A673 (cell line): ENCODE measurements at regions not wholly inside any gene's neighbourhood (a gene's known extent, or its start where the extent isn't known, plus 50 kb on each side); places are given as distances from the start of the nearest gene placed in this dataset.

Experiments used
- BruUV-seq: library from RNA; stranded (reverse); fragments of 400-500 nt; replicated peaks from 2 replicates; lab custom pipeline; 2021; lab: Mats Ljungman, UMichigan
- CTCF ChIA-PET: fragments of 300-600 bp; sonication (Branson Sonifier 250); formaldehyde crosslinking; loops from one replicate; lab custom pipeline; 2022; ENCODE audit warnings: antibody characterized with exemption; lab: Charles Lee
- POLR2A ChIA-PET: fragments of 300-600 bp; sonication (Branson Sonifier 250); formaldehyde crosslinking; loops from one replicate; lab custom pipeline; 2022; ENCODE audit warnings: antibody characterized with exemption; ENCODE audit not compliant: low non-redundant PET; lab: Charles Lee
- DNase-seq: peaks from one replicate; pipeline ENCODE4 v3.0.0-alpha.2; 2015; ENCODE audit warnings: low spot score
- H3K27ac ChIP-seq: fragments of 200-600 bp; sonication (generic); 2 replicates; pipeline ENCODE4 v1.5.1; 2016; ENCODE audit warnings: mixed run types, low read depth, mild to moderate bottlenecking, mixed read lengths, antibody characterized with exemption, low read length; ENCODE audit not compliant: poor library complexity, severe bottlenecking
- H3K27me3 ChIP-seq: fragments of 200-600 bp; sonication (generic); replicated peaks from 2 replicates; pipeline ENCODE4 v1.6.1; 2017; ENCODE audit warnings: mixed run types, low read depth, mild to moderate bottlenecking, mixed read lengths, antibody characterized with exemption, low read length; ENCODE audit not compliant: insufficient read depth, poor library complexity
- H3K36me3 ChIP-seq: fragments of 200-600 bp; sonication (generic); 2 replicates; pipeline ENCODE4 v1.6.1; 2016; ENCODE audit warnings: mixed run types, mild to moderate bottlenecking, mixed read lengths, antibody characterized with exemption, low read length; ENCODE audit not compliant: insufficient read depth, poor library complexity, severe bottlenecking
- H3K4me1 ChIP-seq: fragments of 200-600 bp; sonication (generic); 2 replicates; pipeline ENCODE4 v1.6.1; 2017; ENCODE audit warnings: mixed run types, mild to moderate bottlenecking, mixed read lengths, antibody characterized with exemption, low read length; ENCODE audit not compliant: insufficient read depth, poor library complexity, severe bottlenecking
- H3K4me3 ChIP-seq: fragments of 200-600 bp; sonication (generic); 2 replicates; pipeline ENCODE4 v1.5.1; 2016; ENCODE audit warnings: low read depth, mixed run types, mild to moderate bottlenecking, mixed read lengths, low read length; ENCODE audit not compliant: poor library complexity, severe bottlenecking
- H3K9me3 ChIP-seq: fragments of 200-600 bp; sonication (generic); 2 replicates; pipeline ENCODE4 v1.6.1; 2016; ENCODE audit warnings: mixed run types, low read depth, mild to moderate bottlenecking, mixed read lengths, antibody characterized with exemption, low read length; ENCODE audit not compliant: poor library complexity, severe bottlenecking
- EZH2 ChIP-seq: fragments of 200-600 bp; sonication (generic); IDR thresholded peaks from 2 replicates; pipeline ENCODE4 v1.6.1; 2017; ENCODE audit warnings: borderline replicate concordance, low read depth, mild to moderate bottlenecking, mixed read lengths, antibody characterized with exemption, low read length; ENCODE audit not compliant: poor library complexity, severe bottlenecking
- intact Hi-C: fragments of 100-400 bp; cut with micrococcal nuclease; formaldehyde crosslinking; loops from one replicate; pipeline ENCODE4 v1.10.0; 2022; ENCODE audit not compliant: unreplicated experiment
- TF ChIP-seq, protein P1 (sequence below): fragments of 300-800, 200-600 bp; sonication (generic); conservative IDR thresholded peaks from 2 replicates; pipeline ENCODE4 v1.5.1; 2017; ENCODE audit warnings: low read depth, mild to moderate bottlenecking, antibody characterized with exemption, low read length, moderate library complexity, mixed read lengths

- no peak overlapping the region for H3K27ac ChIP-seq
- peak; percentile 32 for DNase-seq
- ChIA-PET POLR2A (no interaction called here), CTCF (no interaction called here)
- no peaks in the 10 kb centered on the region for H3K4me1 ChIP-seq
- H3K9me3 ChIP-seq: no peaks in the 10 kb centered on the region
- no peak overlapping the region for H3K4me3 ChIP-seq
- TF ChIP-seq EZH2: no peak
- TF ChIP-seq, protein P1, sequence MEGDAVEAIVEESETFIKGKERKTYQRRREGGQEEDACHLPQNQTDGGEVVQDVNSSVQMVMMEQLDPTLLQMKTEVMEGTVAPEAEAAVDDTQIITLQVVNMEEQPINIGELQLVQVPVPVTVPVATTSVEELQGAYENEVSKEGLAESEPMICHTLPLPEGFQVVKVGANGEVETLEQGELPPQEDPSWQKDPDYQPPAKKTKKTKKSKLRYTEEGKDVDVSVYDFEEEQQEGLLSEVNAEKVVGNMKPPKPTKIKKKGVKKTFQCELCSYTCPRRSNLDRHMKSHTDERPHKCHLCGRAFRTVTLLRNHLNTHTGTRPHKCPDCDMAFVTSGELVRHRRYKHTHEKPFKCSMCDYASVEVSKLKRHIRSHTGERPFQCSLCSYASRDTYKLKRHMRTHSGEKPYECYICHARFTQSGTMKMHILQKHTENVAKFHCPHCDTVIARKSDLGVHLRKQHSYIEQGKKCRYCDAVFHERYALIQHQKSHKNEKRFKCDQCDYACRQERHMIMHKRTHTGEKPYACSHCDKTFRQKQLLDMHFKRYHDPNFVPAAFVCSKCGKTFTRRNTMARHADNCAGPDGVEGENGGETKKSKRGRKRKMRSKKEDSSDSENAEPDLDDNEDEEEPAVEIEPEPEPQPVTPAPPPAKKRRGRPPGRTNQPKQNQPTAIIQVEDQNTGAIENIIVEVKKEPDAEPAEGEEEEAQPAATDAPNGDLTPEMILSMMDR: no peak
- intact Hi-C loops: no loop called here
- H3K36me3 ChIP-seq: no peaks in the 10 kb centered on the region
- no TSS peak for BruUV-seq
- H3K27me3 ChIP-seq: no peaks in the 10 kb centered on the region
Measured at GRCh38 chr9:23621924-23622323, 204.1 kb downstream of the ELAVL2 start.

- intact Hi-C loops: no loop called here
Measured at GRCh38 chr9:23622396-23622795, 203.6 kb downstream of the ELAVL2 start.

GRCh38 chr9:23630488-23630887 is 195.6 kb downstream of the ELAVL2 start:
- H3K27me3 ChIP-seq: no peaks in the 10 kb centered on the region
- ChIA-PET POLR2A (no interaction called here), CTCF (no interaction called here)
- H3K9me3 ChIP-seq: no peaks in the 10 kb centered on the region
- no peak overlapping the region for H3K4me3 ChIP-seq
- BruUV-seq: no TSS peak
- no peak for DNase-seq
- TF ChIP-seq, protein P1: no peak
- no peak for TF ChIP-seq EZH2
- intact Hi-C loops: no loop called here
- H3K4me1 ChIP-seq: no peaks in the 10 kb centered on the region
- no peaks in the 10 kb centered on the region for H3K36me3 ChIP-seq
- no peak overlapping the region for H3K27ac ChIP-seq

More at GRCh38 chr9:23622396-23622795, 203.6 kb downstream of the ELAVL2 start:
- CTCF ChIA-PET: no interaction called here
- no peak for DNase-seq
- no peak for TF ChIP-seq EZH2
- TF ChIP-seq, protein P1: no peak
- H3K4me3 ChIP-seq: no peak overlapping the region
- no peaks in the 10 kb centered on the region for H3K4me1 ChIP-seq
- no peaks in the 10 kb centered on the region for H3K36me3 ChIP-seq
- BruUV-seq: no TSS peak
- POLR2A ChIA-PET: no interaction called here
- no peaks in the 10 kb centered on the region for H3K9me3 ChIP-seq
- no peaks in the 10 kb centered on the region for H3K27me3 ChIP-seq
- no peak overlapping the region for H3K27ac ChIP-seq
